A673 (cell line): ENCODE measurements at regions not wholly inside any gene's neighbourhood (a gene's known extent, or its start where the extent isn't known, plus 50 kb on each side); places are given as distances from the start of the nearest gene placed in this dataset.

ENCODE experiments used
- BruUV-seq: library from RNA; stranded (reverse); fragments of 400-500 nt; replicated peaks from 2 replicates; lab custom pipeline; 2021; lab: Mats Ljungman, UMichigan
- CTCF ChIA-PET: fragments of 300-600 bp; sonication (Branson Sonifier 250); formaldehyde crosslinking; loops from one replicate; lab custom pipeline; 2022; ENCODE audit warnings: antibody characterized with exemption; lab: Charles Lee
- POLR2A ChIA-PET: fragments of 300-600 bp; sonication (Branson Sonifier 250); formaldehyde crosslinking; loops from one replicate; lab custom pipeline; 2022; ENCODE audit warnings: antibody characterized with exemption; ENCODE audit not compliant: low non-redundant PET; lab: Charles Lee
- DNase-seq: peaks from one replicate; pipeline ENCODE4 v3.0.0-alpha.2; 2015; ENCODE audit warnings: low spot score
- H3K27ac ChIP-seq: fragments of 200-600 bp; sonication (generic); 2 replicates; pipeline ENCODE4 v1.5.1; 2016; ENCODE audit warnings: mixed run types, low read depth, mild to moderate bottlenecking, mixed read lengths, antibody characterized with exemption, low read length; ENCODE audit not compliant: poor library complexity, severe bottlenecking
- H3K27me3 ChIP-seq: fragments of 200-600 bp; sonication (generic); replicated peaks from 2 replicates; pipeline ENCODE4 v1.6.1; 2017; ENCODE audit warnings: mixed run types, low read depth, mild to moderate bottlenecking, mixed read lengths, antibody characterized with exemption, low read length; ENCODE audit not compliant: insufficient read depth, poor library complexity
- H3K36me3 ChIP-seq: fragments of 200-600 bp; sonication (generic); 2 replicates; pipeline ENCODE4 v1.6.1; 2016; ENCODE audit warnings: mixed run types, mild to moderate bottlenecking, mixed read lengths, antibody characterized with exemption, low read length; ENCODE audit not compliant: insufficient read depth, poor library complexity, severe bottlenecking
- H3K4me1 ChIP-seq: fragments of 200-600 bp; sonication (generic); 2 replicates; pipeline ENCODE4 v1.6.1; 2017; ENCODE audit warnings: mixed run types, mild to moderate bottlenecking, mixed read lengths, antibody characterized with exemption, low read length; ENCODE audit not compliant: insufficient read depth, poor library complexity, severe bottlenecking
- H3K4me3 ChIP-seq: fragments of 200-600 bp; sonication (generic); 2 replicates; pipeline ENCODE4 v1.5.1; 2016; ENCODE audit warnings: low read depth, mixed run types, mild to moderate bottlenecking, mixed read lengths, low read length; ENCODE audit not compliant: poor library complexity, severe bottlenecking
- H3K9me3 ChIP-seq: fragments of 200-600 bp; sonication (generic); 2 replicates; pipeline ENCODE4 v1.6.1; 2016; ENCODE audit warnings: mixed run types, low read depth, mild to moderate bottlenecking, mixed read lengths, antibody characterized with exemption, low read length; ENCODE audit not compliant: poor library complexity, severe bottlenecking
- EZH2 ChIP-seq: fragments of 200-600 bp; sonication (generic); IDR thresholded peaks from 2 replicates; pipeline ENCODE4 v1.6.1; 2017; ENCODE audit warnings: borderline replicate concordance, low read depth, mild to moderate bottlenecking, mixed read lengths, antibody characterized with exemption, low read length; ENCODE audit not compliant: poor library complexity, severe bottlenecking
- intact Hi-C: fragments of 100-400 bp; cut with micrococcal nuclease; formaldehyde crosslinking; loops from one replicate; pipeline ENCODE4 v1.10.0; 2022; ENCODE audit not compliant: unreplicated experiment
- TF ChIP-seq, protein P1 (sequence below): fragments of 300-800, 200-600 bp; sonication (generic); conservative IDR thresholded peaks from 2 replicates; pipeline ENCODE4 v1.5.1; 2017; ENCODE audit warnings: low read depth, mild to moderate bottlenecking, antibody characterized with exemption, low read length, moderate library complexity, mixed read lengths

- H3K4me1 ChIP-seq: no peaks in the 10 kb centered on the region
- H3K9me3 ChIP-seq: no peaks in the 10 kb centered on the region
- no peaks in the 10 kb centered on the region for H3K27me3 ChIP-seq
- no peak for DNase-seq
- H3K36me3 ChIP-seq: no peaks in the 10 kb centered on the region
- TF ChIP-seq, protein P1, sequence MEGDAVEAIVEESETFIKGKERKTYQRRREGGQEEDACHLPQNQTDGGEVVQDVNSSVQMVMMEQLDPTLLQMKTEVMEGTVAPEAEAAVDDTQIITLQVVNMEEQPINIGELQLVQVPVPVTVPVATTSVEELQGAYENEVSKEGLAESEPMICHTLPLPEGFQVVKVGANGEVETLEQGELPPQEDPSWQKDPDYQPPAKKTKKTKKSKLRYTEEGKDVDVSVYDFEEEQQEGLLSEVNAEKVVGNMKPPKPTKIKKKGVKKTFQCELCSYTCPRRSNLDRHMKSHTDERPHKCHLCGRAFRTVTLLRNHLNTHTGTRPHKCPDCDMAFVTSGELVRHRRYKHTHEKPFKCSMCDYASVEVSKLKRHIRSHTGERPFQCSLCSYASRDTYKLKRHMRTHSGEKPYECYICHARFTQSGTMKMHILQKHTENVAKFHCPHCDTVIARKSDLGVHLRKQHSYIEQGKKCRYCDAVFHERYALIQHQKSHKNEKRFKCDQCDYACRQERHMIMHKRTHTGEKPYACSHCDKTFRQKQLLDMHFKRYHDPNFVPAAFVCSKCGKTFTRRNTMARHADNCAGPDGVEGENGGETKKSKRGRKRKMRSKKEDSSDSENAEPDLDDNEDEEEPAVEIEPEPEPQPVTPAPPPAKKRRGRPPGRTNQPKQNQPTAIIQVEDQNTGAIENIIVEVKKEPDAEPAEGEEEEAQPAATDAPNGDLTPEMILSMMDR: no peak
- TF ChIP-seq EZH2: no peak
- intact Hi-C loops: no loop called here
- ChIA-PET POLR2A (no interaction called here), CTCF (no interaction called here)
- BruUV-seq: no TSS peak
- H3K27ac ChIP-seq: no peak overlapping the region
- no peak overlapping the region for H3K4me3 ChIP-seq
Measured at GRCh38 chr16:29317269-29317668, 89.2 kb downstream of the NPIPB11 start.

DNA sequence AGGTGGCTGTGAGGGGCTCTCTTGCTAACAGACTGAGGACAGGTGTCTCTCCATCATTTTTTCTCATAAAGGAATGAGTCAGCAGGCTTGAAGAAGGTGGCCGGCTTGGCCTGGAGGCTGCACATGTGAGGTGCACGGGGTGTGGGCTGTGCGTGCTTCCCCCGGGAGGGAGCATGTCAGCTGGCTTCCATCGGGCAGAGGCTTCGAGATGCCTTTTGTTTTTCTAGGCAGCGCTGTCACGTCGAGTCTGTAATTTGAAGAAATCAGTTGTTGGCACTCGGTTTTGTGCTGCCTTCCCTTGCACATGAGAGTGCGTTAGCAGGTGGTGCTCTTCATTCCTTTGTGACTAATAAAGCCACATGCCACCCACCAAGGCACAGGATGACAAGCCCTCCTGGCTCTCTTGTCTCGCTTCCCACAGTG lies 89.7 kb downstream of the NPIPB11 start:
- H3K4me1 ChIP-seq: no peaks in the 10 kb centered on the region
- H3K36me3 ChIP-seq: no peaks in the 10 kb centered on the region
- no TSS peak for BruUV-seq
- no peaks in the 10 kb centered on the region for H3K27me3 ChIP-seq
- no peak overlapping the region for H3K27ac ChIP-seq
- ChIA-PET POLR2A (no interaction called here), CTCF (no interaction called here)
- intact Hi-C loops: no loop called here
- H3K4me3 ChIP-seq: no peak overlapping the region
- no peak for DNase-seq
- H3K9me3 ChIP-seq: no peaks in the 10 kb centered on the region
- TF ChIP-seq, protein P1: no peak
- TF ChIP-seq EZH2: no peak

- no peaks in the 10 kb centered on the region for H3K36me3 ChIP-seq
- DNase-seq: peak; percentile 8
- H3K27me3 ChIP-seq: no peaks in the 10 kb centered on the region
- H3K9me3 ChIP-seq: no peaks in the 10 kb centered on the region
- BruUV-seq: no TSS peak
- no peaks in the 10 kb centered on the region for H3K4me1 ChIP-seq
- intact Hi-C loops: no loop called here
- ChIA-PET CTCF (no interaction called here), POLR2A (no interaction called here)
- TF ChIP-seq EZH2: no peak
- TF ChIP-seq, protein P1: no peak
- no peak overlapping the region for H3K4me3 ChIP-seq
- H3K27ac ChIP-seq: no peak overlapping the region
Measured at GRCh38 chr16:29315916-29316517, 90.5 kb downstream of the NPIPB11 start.
